A549 (cell line): ENCODE measurements at regions not wholly inside any gene's neighbourhood (a gene's known extent, or its start where the extent isn't known, plus 50 kb on each side); places are given as distances from the start of the nearest gene placed in this dataset.

ENCODE experiments used
- ATAC-seq, 2 experiments: fragments of 200-7000 bp in 1 of 2; fragments of >200 bp in 1 of 2; cut with Nextera tagmentation in 1 of 2; cut with Tn5 transposase in 1 of 2; 3 replicates each; pipeline versions ENCODE4 v1.8.0 to v1.9.1; 2018 to 2020; ENCODE audit warnings: mild to moderate bottlenecking in 1 of 2, moderate library complexity in 1 of 2
- CTCF ChIA-PET: fragments of 300-600 bp; sonication (Branson Sonifier 250); formaldehyde crosslinking; extraction: SDS; loops from one replicate; lab custom pipeline; 2021; ENCODE audit warnings: antibody characterized with exemption, inconsistent platforms; lab: Yijun Ruan, JAX
- POLR2A ChIA-PET: fragments of 350-600 bp; formaldehyde crosslinking; extraction: SDS; loops from one replicate; lab custom pipeline; 2021; ENCODE audit warnings: antibody characterized with exemption, inconsistent platforms; lab: Yijun Ruan, JAX
- DNase-seq, 2 experiments: peaks; one replicate each; pipeline versions ENCODE4 v3.0.0 to v3.0.0-alpha.2; 2011 to 2016; ENCODE audit warnings: low read depth in 1 of 2, low spot score in 1 of 2
- FAIRE-seq: peaks from 2 replicates; lab custom pipeline; 2011; peaks lifted over from hg19 to GRCh38; lab: Jason Lieb, UNC
- H3K27ac ChIP-seq, 2 experiments: fragments of >200 bp; sonication (Bioruptor Twin); formaldehyde crosslinking; 3 replicates each; pipeline ENCODE4 v1.5.1; 2016 to 2017
- H3K4me1 ChIP-seq: fragments of >200 bp; sonication (Bioruptor Twin); formaldehyde crosslinking; 3 replicates; pipeline ENCODE4 v1.6.1; 2016
- H3K4me2 ChIP-seq: fragments of >200 bp; sonication (Bioruptor Twin); formaldehyde crosslinking; 3 replicates; pipeline ENCODE4 v1.6.1; 2016
- H3K4me3 ChIP-seq: fragments of >200 bp; sonication (Bioruptor Twin); formaldehyde crosslinking; 3 replicates; pipeline ENCODE4 v1.5.1; 2016
- H3K9me3 ChIP-seq: fragments of >200 bp; sonication (Bioruptor Twin); formaldehyde crosslinking; 3 replicates; pipeline ENCODE4 v1.6.1; 2016
- BHLHE40 ChIP-seq: IDR thresholded peaks from 2 replicates; pipeline ENCODE4 v1.6.1; 2012; ENCODE audit warnings: low read depth, low read length, inconsistent platforms
- CBX8 ChIP-seq: fragments of 200-600 bp; sonication (generic); IDR thresholded peaks from 2 replicates; pipeline ENCODE4 v1.6.1; 2016
- CHD2 ChIP-seq: fragments of 150-350 bp; IDR thresholded peaks from 2 replicates; pipeline ENCODE4 v1.6.1; 2014; ENCODE audit warnings: low read length; ENCODE audit not compliant: partially characterized antibody
- CHD4 ChIP-seq: fragments of 200-600 bp; sonication (generic); IDR thresholded peaks from 2 replicates; pipeline ENCODE4 v1.6.1; 2016; ENCODE audit warnings: antibody characterized with exemption, mild to moderate bottlenecking, borderline replicate concordance
- EHF ChIP-seq: fragments of 250-450 bp; sonication (Bioruptor Pico); IDR thresholded peaks from 2 replicates; pipeline ENCODE4 v1.5.0; 2020; ENCODE audit warnings: mild to moderate bottlenecking
- EHMT2 ChIP-seq: fragments of 200-600 bp; sonication (generic); IDR thresholded peaks from 2 replicates; pipeline ENCODE4 v1.6.1; 2016; ENCODE audit warnings: antibody characterized with exemption, low read depth, mild to moderate bottlenecking, moderate library complexity
- EP300 ChIP-seq, 2 experiments: fragments of >200 bp; sonication (Bioruptor Twin); formaldehyde crosslinking; IDR thresholded peaks; 2 replicates in 1 of 2; 3 replicates in 1 of 2; pipeline ENCODE4 v1.6.1; 2016 to 2017
- HOXB5 ChIP-seq: fragments of 250-450 bp; sonication (Bioruptor Pico); IDR thresholded peaks from 2 replicates; pipeline ENCODE4 v1.5.0; 2020; ENCODE audit warnings: mild to moderate bottlenecking, moderate library complexity
- JUNB ChIP-seq: fragments of >200 bp; sonication (Bioruptor Twin); formaldehyde crosslinking; IDR thresholded peaks from 2 replicates; pipeline ENCODE4 v1.6.1; 2016
- MAFK ChIP-seq: fragments of 450-650 bp; IDR thresholded peaks from 2 replicates; pipeline ENCODE4 v1.6.1; 2014; ENCODE audit not compliant: partially characterized antibody
- NFE2L2 ChIP-seq: fragments of 150-350 bp; conservative IDR thresholded peaks from 2 replicates; pipeline ENCODE4 v1.6.1; 2014; ENCODE audit warnings: low read length
- POLR2A ChIP-seq: IDR thresholded peaks from 2 replicates; pipeline ENCODE4 v1.6.1; 2012; ENCODE audit warnings: mild to moderate bottlenecking, low read length
- RAD21 ChIP-seq, 2 experiments: fragments of >200 bp in 1 of 2; sonication (Bioruptor Twin) in 1 of 2; formaldehyde crosslinking in 1 of 2; IDR thresholded peaks in 1 of 2; conservative IDR thresholded peaks in 1 of 2; 2 replicates in 1 of 2; 3 replicates in 1 of 2; pipeline ENCODE4 v1.6.1; 2012 to 2018; ENCODE audit warnings: inconsistent platforms in 1 of 2
- RFX5 ChIP-seq: fragments of 450-650 bp; IDR thresholded peaks from 2 replicates; pipeline ENCODE4 v1.7.1; 2014; ENCODE audit warnings: antibody characterized with exemption, mild to moderate bottlenecking, moderate library complexity
- RNF2 ChIP-seq: fragments of 200-600 bp; sonication (generic); IDR thresholded peaks from 2 replicates; pipeline ENCODE4 v1.6.1; 2016; ENCODE audit warnings: low read depth, mild to moderate bottlenecking, antibody characterized with exemption, moderate library complexity, borderline replicate concordance
- TFCP2L1 ChIP-seq: fragments of 250-450 bp; sonication (Bioruptor Pico); IDR thresholded peaks from 2 replicates; pipeline ENCODE4 v1.5.0; 2021; ENCODE audit warnings: mild to moderate bottlenecking
- ZFP36 ChIP-seq: fragments of 450-650 bp; IDR thresholded peaks from 2 replicates; pipeline ENCODE4 v1.6.1; 2014; ENCODE audit warnings: borderline replicate concordance; ENCODE audit not compliant: partially characterized antibody
- WGBS: methylation state at CpG from one replicate; pipeline ENCODE4 v1.1.6; 2017; ENCODE audit errors: missing lambda C conversion rate; 5-methylcytosine and 5-hydroxymethylcytosine counted together
- TF ChIP-seq, protein P1 (sequence below): fragments of >200 bp; sonication (Bioruptor Twin); formaldehyde crosslinking; IDR thresholded peaks from 2 replicates; pipeline ENCODE4 v1.6.1; 2016
- TF ChIP-seq, protein P2 (sequence below): fragments of >200 bp; sonication (Bioruptor Twin); formaldehyde crosslinking; IDR thresholded peaks from 3 replicates; pipeline ENCODE4 v1.5.1; 2016
- TF ChIP-seq, protein P3 (sequence below): IDR thresholded peaks from 2 replicates; pipeline ENCODE4 v1.6.1; 2012
- TF ChIP-seq, protein P4 (sequence below): IDR thresholded peaks from 2 replicates; pipeline ENCODE4 v1.6.1; 2012

DNA sequence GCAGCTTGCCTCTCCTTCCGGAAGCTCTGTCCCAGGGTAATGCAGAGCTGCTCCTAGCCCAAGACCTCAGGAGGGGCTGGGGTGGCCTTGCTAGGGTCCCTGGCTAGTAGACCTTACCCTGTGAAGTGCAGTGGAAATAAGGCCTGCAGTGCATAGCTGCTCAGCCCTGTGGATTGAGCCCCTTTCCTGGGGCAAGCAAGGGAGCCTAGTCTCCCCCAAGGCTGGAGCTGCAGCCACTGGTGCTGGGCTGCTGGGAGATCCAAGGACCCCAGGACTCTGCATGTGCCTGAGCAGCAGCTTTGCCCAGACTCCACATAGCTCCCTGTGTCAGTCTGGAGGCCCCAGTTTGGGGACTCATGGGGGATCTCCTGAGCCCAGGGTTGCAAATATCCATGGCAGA, 57.9 kb downstream of the FANCF start:
- H3K4me1 ChIP-seq = no peaks in the 10 kb centered on the region
- H3K4me3 ChIP-seq = no peak overlapping the region
- ATAC-seq = no peak
- H3K4me2 ChIP-seq = no peak overlapping the region
- no peak for FAIRE-seq
- no peak for TF ChIP-seq CHD2
- no peak for TF ChIP-seq JUNB
- TF ChIP-seq, all 56 proteins: peak for 0
- no peak for DNase-seq
- 0% methylated on average over 1 of the region's 1 CpG for WGBS
- CTCF ChIA-PET = no interaction called here
- Histone ChIP-seq H3K27ac (no peak overlapping the region), H3K9me3 (no peaks in the 10 kb centered on the region)
- POLR2A ChIA-PET = no interaction called here

DNA sequence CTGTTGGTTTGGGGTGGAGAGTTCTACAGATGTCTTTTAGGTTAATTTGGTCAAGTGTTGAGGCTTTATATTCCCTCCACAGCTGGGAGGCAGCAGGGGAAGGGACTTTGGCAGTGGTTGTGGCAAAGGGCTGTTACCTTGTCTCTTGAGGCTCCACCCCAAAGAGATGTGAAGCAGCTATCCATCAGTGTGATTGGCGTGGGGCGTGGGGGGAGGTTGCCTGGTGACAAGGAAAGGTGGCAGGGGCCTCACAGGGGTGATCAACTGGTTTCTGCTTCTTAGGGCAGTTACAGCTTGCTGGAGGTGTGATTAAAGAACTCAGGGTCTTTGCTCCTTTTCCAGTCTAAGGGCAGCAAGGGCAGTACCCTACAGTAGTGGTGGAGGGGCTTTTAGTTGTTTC, 59.3 kb downstream of the FANCF start:
- TF ChIP-seq, protein P1, sequence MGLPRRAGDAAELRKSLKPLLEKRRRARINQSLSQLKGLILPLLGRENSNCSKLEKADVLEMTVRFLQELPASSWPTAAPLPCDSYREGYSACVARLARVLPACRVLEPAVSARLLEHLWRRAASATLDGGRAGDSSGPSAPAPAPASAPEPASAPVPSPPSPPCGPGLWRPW = no peak
- TF ChIP-seq, protein P2, sequence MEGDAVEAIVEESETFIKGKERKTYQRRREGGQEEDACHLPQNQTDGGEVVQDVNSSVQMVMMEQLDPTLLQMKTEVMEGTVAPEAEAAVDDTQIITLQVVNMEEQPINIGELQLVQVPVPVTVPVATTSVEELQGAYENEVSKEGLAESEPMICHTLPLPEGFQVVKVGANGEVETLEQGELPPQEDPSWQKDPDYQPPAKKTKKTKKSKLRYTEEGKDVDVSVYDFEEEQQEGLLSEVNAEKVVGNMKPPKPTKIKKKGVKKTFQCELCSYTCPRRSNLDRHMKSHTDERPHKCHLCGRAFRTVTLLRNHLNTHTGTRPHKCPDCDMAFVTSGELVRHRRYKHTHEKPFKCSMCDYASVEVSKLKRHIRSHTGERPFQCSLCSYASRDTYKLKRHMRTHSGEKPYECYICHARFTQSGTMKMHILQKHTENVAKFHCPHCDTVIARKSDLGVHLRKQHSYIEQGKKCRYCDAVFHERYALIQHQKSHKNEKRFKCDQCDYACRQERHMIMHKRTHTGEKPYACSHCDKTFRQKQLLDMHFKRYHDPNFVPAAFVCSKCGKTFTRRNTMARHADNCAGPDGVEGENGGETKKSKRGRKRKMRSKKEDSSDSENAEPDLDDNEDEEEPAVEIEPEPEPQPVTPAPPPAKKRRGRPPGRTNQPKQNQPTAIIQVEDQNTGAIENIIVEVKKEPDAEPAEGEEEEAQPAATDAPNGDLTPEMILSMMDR = no peak
- no peak for TF ChIP-seq RNF2
- no peak for TF ChIP-seq NFE2L2
- no peak for TF ChIP-seq EP300 (IDR thresholded peaks at IDR 0.05)
- TF ChIP-seq BHLHE40 = no peak
- no peak for TF ChIP-seq MAFK
- TF ChIP-seq EHMT2 = no peak
- TF ChIP-seq CBX8 = no peak
- TF ChIP-seq RFX5 = no peak
- TF ChIP-seq POLR2A = no peak
- TF ChIP-seq CHD4 = no peak
- no peak for TF ChIP-seq HOXB5 (CRISPR knock-in tag)
- no peak for TF ChIP-seq RAD21 (conservative IDR thresholded peaks at IDR 0.05 in 1 of 2, IDR thresholded peaks at IDR 0.05 in 1 of 2)
- no peak for TF ChIP-seq ZFP36
- TF ChIP-seq, protein P3, sequence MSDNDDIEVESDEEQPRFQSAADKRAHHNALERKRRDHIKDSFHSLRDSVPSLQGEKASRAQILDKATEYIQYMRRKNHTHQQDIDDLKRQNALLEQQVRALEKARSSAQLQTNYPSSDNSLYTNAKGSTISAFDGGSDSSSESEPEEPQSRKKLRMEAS = no peak
- no peaks in the 10 kb centered on the region for H3K4me1 ChIP-seq
- POLR2A ChIA-PET = no interaction called here
- ATAC-seq (no peak), FAIRE-seq (no peak), DNase-seq (no peak)
- 0% methylated on average over 2 of the region's 2 CpGs for WGBS
- H3K27ac ChIP-seq = no peak overlapping the region
- CTCF ChIA-PET = no interaction called here
- no peak overlapping the region for H3K4me3 ChIP-seq
- H3K9me3 ChIP-seq = no peaks in the 10 kb centered on the region
- no peak overlapping the region for H3K4me2 ChIP-seq

DNA sequence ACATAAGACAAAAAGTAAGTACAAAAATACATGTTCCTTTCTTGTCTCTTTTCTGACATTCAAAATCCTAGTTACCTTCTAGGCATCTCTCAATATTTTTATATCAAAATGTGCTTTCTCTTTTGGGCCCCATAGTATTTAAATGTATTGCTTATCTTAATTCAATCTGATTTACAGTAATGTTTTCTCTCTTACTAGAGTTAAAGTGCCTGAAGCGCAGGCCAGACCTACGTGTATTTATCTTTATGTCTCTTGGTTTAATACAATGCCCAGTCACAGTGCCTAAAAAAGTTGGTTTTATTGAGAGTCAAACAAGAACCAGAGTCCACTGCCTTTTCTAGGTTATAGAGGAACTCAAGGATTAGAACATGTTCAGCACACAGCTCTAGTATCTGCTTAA, 64.3 kb downstream of the FANCF start:
- CTCF ChIA-PET = no interaction called here
- 36% methylated on average over 2 of the region's 2 CpGs for WGBS
- ATAC-seq = no peak

More for the DNA sequence above, 64.3 kb downstream of the FANCF start:
- no peak overlapping the region for H3K4me3 ChIP-seq
- H3K4me1 ChIP-seq = no peaks in the 10 kb centered on the region
- no peak for FAIRE-seq
- H3K4me2 ChIP-seq = no peak overlapping the region
- H3K27ac ChIP-seq = no peak overlapping the region
- TF ChIP-seq POLR2A = no peak
- TF ChIP-seq, protein P4, sequence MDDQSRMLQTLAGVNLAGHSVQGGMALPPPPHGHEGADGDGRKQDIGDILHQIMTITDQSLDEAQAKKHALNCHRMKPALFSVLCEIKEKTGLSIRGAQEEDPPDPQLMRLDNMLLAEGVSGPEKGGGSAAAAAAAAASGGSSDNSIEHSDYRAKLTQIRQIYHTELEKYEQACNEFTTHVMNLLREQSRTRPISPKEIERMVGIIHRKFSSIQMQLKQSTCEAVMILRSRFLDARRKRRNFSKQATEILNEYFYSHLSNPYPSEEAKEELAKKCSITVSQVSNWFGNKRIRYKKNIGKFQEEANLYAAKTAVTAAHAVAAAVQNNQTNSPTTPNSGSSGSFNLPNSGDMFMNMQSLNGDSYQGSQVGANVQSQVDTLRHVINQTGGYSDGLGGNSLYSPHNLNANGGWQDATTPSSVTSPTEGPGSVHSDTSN = no peak
- TF ChIP-seq EHF (CRISPR knock-in tag) = no peak
- no peak for TF ChIP-seq TFCP2L1 (CRISPR knock-in tag)
- POLR2A ChIA-PET = no interaction called here
- H3K9me3 ChIP-seq = no peaks in the 10 kb centered on the region
- DNase-seq = no peak
